GM19463 (cell line): ENCODE measurements at regions not wholly inside any gene's neighbourhood (a gene's known extent, or its start where the extent isn't known, plus 50 kb on each side); places are given as distances from the start of the nearest gene placed in this dataset.

Source experiments
- ATAC-seq: cut with Tn5 transposase; IDR thresholded peaks from one replicate; pipeline ENCODE4 v1.9.1; 2021; ENCODE audit warnings: mild to moderate bottlenecking, moderate library complexity; ENCODE audit not compliant: unreplicated experiment

- ATAC-seq = no peak
These were observed 550.7 kb downstream of the TYW1 start for GRCh38 chr7:67547183-67547907.

- ATAC-seq = no peak
These were observed 552.5 kb downstream of the TYW1 start for GRCh38 chr7:67549126-67549525.

GRCh38 chr7:67550801-67551436 is 554.3 kb downstream of the TYW1 start:
- no peak for ATAC-seq

- ATAC-seq = no peak
These were observed 556.1 kb downstream of the TYW1 start for GRCh38 chr7:67552738-67553137.

GRCh38 chr7:67553378-67553777 is 556.7 kb downstream of the TYW1 start:
- no peak for ATAC-seq

GRCh38 chr7:67554986-67555385 is 558.4 kb downstream of the TYW1 start:
- no peak for ATAC-seq

GRCh38 chr7:67564959-67565358 is 568.3 kb downstream of the TYW1 start:
- ATAC-seq = no peak

GRCh38 chr7:67566101-67566500 is 569.5 kb downstream of the TYW1 start:
- ATAC-seq = no peak

- no peak for ATAC-seq
These were observed 574.5 kb downstream of the TYW1 start for GRCh38 chr7:67571026-67571545.

- ATAC-seq = no peak
These were observed 577.0 kb downstream of the TYW1 start for GRCh38 chr7:67573639-67574038.

- no peak for ATAC-seq
These were observed 592.0 kb downstream of the TYW1 start for GRCh38 chr7:67588631-67589030.

GRCh38 chr7:67589183-67589582 is 592.5 kb downstream of the TYW1 start:
- no peak for ATAC-seq

- ATAC-seq = no peak
These were observed 594.0 kb downstream of the TYW1 start for GRCh38 chr7:67590649-67591048.

- no peak for ATAC-seq
These were observed 597.2 kb downstream of the TYW1 start for GRCh38 chr7:67593794-67594193.

- ATAC-seq = no peak
These were observed 599.0 kb downstream of the TYW1 start for GRCh38 chr7:67595431-67596180.

- no peak for ATAC-seq
These were observed 600.5 kb downstream of the TYW1 start for GRCh38 chr7:67597161-67597560.

GRCh38 chr7:67598469-67598868 is 601.8 kb downstream of the TYW1 start:
- ATAC-seq = no peak

GRCh38 chr7:67599331-67600062 is 602.9 kb downstream of the TYW1 start:
- no peak for ATAC-seq

GRCh38 chr7:67602246-67602887 is 605.7 kb downstream of the TYW1 start:
- ATAC-seq = no peak
